ENCODE measurements at regions not wholly inside any gene's neighbourhood (a gene's known extent, or its start where the extent isn't known, plus 50 kb on each side); places are given as distances from the start of the nearest gene placed in this dataset.
A peak's percentile ranks its signal among the peaks of the same experiment; 100 is the strongest.

DNA sequence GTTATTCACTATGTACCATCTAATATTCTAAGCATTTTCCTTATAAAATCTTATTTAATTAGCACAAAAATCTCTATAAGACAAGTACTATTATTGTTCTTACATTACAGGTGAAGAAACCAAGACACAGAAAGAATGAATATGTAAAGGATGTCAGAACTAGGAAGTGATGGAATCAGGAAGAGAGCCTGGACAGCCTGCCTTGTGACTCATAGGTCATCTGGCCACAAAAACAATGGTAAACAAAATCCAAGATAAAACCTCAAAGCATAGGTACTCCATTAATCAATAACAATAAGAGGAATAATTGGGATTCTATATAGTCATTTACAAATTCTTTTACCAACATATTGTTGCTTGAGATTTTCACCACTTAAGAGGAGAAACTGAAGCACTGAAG, 505.4 kb upstream of the PIK3C3 start:
- peak; percentile 65 for DNase-seq

GRCh38 chr18:41444943-41445342, 510.1 kb upstream of the PIK3C3 start:
- no peak for DNase-seq

DNA sequence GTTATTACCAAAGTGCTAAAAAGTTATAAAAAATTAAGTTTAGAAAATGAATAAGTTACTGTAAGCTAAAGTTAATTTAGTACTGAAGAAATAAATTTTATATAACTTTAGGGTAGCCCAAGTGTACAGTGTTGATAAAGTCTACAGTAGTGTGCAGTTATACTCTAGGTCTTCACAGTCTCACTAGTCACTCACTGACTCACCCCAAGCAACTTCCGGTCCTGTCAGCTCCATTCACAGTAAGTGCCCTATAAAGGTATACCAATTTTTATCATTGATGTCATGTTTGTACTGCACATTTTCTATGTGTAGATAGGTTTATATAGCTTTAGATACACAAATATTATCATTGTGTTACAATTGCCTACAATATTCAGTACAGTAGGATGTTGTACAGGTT, 518.3 kb upstream of the PIK3C3 start:
- DNase-seq = peak; percentile 37

- no peak for DNase-seq
Observed at GRCh38 chr18:41418598-41418997, 536.4 kb upstream of the PIK3C3 start.

GRCh38 chr18:41416044-41416443, 539.0 kb upstream of the PIK3C3 start:
- no peak for DNase-seq

- DNase-seq = peak; percentile 60
Observed at GRCh38 chr18:41410006-41410405, 545.0 kb upstream of the PIK3C3 start.

DNA sequence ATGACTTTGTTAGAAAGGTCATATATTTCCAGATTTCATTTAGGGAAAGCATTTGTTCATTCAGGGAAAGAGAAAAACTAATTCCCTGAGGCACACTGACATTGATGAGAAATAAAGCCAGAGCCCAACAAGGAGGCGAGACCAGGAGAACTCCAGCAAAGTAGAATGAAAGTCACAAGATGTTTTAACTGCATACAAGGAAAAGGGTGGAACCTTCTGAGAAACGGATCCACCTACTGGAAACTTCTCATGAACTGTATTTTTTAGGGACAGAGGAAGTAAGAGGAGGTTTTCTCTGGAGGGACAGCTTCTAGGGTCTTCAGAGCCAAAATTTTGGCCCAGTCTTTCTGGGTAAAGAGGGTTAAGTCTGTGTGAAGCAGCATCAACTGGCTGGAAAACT, 548.2 kb upstream of the PIK3C3 start:
- no peak for DNase-seq

DNA sequence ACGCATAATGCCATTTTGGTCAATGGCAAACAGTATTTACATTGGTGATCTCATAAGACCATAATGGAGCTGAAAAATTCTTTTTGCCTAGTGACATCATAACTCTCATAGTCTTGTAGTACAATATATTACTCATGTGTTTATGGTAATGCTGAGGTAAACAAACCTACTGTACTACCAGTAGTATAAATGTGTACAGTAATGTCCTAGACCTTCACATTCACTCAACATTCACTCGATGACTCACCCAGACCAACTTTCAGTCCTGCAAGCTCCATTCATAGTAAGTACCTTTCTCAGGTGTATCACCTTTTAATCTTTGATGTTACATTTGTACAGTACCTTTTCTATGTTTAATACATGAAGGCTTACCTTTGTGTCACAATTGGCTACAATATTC, 558.2 kb upstream of the PIK3C3 start:
- peak; percentile 73 for DNase-seq

- DNase-seq = peak; percentile 25
Observed at GRCh38 chr18:41396211-41396610, 558.8 kb upstream of the PIK3C3 start.

DNA sequence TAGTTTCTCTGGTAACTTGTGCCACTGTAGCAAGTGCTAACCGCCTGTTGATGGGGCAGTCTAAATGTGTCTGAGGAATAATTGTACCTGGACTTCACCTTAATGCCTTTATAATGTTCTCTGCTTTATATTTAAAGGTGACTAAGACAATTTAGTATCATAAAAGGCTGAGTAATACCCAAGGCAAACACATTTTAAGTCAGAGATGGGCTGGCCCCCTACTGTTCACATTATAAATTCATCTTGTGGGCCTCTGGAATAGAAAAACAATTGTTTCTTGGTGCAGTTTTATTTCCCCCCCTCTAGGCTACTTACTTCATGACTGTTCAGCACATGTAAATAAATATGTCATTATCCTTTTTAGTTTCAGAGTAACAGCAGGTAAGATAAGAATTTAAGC, 559.3 kb upstream of the PIK3C3 start:
- DNase-seq = peak; percentile 47

DNA sequence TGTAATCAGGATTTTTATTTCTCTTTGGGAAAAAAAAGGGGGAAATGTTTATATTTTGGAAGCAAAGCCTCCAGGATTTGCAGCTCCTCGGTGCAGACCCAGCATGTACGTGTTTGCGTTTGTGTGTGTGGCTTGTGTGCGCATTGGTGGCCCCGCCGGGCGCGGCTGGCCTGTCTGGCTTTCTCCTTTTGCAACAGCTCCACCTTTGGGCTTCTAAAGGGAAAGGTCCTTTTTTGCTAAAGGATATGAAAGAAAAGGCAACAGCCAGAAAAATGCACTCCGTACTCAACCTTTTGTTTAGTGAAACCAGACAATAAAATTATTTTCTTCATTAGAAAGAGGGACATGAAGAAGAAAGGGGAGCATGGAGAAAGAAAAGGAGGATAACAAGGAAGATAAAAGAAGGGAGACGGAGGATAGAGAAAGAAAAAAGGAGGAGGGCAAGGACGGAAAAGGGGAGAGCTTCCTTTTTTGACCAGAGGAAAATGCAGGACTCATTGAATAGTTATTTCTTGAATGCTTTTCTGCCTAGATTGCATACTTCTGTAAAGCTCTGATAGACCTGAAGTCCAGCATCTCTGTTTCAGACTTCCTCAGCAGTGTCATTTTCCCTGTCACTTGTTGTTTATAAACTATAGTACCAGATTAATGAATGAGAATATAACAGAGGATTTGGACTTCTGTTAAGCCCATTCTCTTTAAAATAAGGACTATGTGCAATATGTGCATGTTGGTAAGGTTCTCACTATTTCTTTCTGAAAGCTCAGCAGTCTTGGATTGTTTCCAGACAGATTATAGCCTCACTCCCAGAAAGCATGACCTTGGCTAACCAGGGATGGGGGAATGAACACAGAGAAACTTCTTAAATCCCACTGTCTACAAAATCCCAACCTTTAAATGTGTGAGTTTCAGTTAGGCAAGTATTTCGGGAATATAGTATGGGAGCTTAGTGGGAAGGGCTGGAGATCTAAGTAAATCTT, 563.1 kb upstream of the PIK3C3 start:
- DNase-seq = peak; percentile 89

DNA sequence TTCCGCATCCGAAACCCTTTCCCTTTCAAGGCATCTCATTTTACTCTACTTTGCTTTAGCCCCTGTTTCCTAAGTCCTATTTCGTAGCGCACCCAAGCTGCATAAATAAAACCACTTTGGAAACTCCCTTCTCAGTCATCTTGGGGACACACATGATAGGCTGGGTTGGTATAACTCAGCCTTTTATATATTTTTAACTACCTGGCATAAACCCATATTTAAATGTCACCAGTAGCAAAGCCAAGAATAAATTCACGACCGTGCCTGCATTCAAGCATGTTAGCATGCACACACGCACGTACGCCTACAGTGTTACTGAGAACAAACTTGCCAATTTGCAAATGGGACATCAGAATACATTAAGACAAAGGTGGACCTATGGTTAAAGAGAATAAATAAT, 564.7 kb upstream of the PIK3C3 start:
- DNase-seq = no peak

DNA sequence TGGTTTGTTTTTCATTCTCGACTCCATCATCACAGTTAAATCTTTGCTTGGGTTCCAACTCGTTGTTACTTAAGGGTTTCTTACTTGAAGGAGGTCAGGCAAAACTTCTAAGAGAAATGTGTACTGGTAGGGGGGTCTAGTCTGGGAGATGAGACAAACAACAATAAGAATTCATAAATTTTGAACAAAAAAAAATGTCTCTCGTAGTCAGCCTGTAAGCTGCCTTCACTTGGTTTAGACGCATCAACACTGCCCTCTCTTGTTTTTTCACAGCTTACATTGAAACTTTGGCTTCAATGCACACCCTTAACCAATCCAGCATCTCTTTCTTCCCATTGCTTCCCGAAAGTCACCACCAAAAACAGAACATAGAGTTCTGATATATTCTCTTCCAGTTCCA, 576.4 kb upstream of the PIK3C3 start:
- peak; percentile 37 for DNase-seq

GRCh38 chr18:41373612-41374011, 581.4 kb upstream of the PIK3C3 start:
- no peak for DNase-seq

GRCh38 chr18:41372046-41372665, 582.9 kb upstream of the PIK3C3 start:
- peak; percentile 77 for DNase-seq

DNA sequence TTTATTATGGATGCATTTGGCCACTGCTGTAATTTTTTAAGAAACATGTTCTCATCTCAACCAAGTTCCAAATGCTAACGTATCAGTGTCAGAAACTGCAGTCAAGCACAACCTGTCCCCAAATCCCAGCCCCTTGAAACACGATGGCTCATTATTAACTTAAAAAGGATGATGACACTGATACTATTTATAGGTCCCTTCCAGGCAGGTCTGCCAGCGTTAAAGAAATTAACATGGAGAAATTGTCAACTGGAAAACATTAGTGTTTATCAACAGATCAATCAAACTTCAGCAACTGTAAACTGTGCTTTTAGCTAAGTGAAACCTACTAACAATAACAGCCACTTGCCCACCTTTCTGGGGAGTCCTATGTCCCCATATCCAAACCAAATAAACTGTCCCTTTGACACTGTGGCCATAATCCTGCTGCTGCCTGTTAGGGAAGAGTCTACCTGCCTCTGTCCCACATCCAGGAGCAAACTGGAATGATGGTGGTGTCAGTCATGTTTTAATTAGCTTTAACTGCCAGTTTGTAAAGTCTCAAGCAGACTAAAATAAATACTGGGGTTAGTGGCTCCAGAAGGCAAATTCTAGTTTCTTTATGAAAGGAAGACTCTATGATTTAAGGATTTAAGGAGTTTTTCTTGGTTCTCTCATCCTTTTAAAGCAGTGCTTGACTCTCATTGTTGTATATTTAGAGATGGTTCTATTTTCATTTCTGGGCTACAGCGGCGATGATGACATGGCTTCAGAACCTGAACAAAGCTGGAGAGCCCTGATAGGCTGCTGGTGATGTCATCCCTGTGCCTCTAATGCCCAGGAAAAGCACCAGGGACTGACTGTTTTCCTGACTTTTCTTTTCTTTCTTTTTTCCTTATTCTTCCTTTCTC, 583.6 kb upstream of the PIK3C3 start:
- DNase-seq = peak; percentile 87

DNA sequence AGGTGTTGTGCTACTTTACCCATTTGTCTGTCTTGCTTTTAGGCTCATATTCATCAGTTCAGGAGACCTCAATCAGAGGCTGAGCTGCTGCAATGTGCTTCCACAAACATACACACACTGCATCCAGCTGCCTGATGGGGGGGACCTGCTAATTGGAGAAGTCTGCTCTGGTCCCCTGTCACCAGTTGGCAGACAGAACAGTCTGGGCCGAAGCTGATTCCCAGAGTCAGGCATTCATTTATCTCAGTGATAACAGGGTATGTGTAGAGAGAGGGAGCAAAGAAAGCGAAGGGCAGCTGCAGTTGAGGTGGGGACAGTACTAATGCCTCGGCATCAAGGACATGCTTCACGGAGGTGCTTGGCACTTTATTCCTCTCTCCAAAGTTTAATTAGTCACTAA, 584.3 kb upstream of the PIK3C3 start:
- DNase-seq = no peak

- no peak for DNase-seq
Observed at GRCh38 chr18:41357708-41358107, 597.3 kb upstream of the PIK3C3 start.

DNA sequence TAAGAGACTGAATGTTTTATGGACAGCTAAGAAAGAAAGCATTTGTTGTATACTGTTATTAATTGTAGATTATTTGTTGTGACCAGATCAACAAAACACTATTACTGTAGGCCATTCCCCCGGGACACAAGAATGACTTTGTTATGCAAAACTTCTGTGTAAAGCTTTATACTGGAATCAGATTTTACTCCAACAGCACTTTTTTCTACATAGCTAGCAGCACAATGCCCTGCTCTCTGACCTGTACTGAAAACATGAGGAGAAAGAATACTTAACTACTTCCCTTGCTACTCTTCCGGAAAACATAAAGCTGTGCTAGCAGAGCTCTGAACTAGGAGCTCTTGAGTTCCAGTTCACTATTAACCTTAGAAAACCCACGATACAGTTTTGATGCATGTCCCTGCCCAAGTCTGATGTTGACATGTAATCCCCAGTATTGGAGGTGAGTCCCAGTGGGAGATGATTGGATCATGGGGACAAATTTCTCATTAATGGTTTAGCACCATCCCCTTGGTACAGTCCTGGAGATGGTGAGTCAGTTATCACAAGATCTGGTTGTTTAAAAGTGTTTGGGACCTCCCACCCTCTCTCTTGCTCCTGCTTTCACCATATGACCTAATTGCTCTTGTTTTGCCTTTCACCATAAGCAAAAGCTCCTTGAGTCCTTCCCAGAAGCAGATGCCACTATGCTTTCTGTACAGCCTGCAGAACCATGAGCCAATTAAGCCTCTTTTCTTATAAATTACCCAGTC, 601.1 kb upstream of the PIK3C3 start:
- no peak for DNase-seq

DNA sequence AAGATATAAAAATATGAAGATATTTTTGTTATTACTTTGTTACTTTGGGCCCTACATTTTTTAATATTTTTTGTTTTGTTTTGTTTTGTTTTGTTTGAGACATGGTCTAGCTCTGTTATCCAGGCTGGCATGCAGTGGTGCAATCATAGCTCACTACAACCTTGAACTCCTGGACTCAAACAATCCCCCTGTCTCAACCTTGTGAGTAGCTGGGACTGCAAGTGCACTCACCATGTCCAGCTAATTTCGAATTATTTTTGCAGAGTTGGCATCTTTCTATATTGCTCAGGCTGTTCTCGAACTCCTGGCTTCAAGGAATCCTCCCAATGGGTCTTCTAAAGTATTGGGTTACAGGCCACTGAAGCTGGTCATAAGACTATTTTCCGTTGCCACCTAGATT, 603.6 kb upstream of the PIK3C3 start:
- DNase-seq = no peak

GRCh38 chr18:41347057-41347456, 608.0 kb upstream of the PIK3C3 start:
- no peak for DNase-seq

GRCh38 chr18:41343808-41344207, 611.2 kb upstream of the PIK3C3 start:
- DNase-seq = no peak

DNA sequence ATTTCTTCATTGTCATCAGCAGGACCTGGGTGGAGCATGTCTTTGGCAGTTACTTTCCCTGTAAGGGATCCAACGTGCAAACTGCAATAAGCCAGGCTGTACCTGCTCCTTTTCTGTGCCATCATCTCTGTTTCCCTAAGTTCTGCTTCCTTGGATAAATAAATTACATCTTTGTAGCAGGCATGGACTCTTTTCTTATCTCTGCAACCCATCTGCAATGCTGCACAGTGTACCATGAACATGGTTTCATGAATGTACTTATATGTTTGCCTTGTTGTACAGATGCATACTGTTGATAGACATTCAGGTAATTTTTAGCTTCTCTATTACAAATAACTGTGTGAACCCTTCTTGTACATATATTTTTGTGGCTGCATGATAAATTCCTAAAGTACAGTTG, 616.7 kb upstream of the PIK3C3 start:
- no peak for DNase-seq

Data from DMS53 (cell line).